NB4 (cell line): ENCODE measurements at regions not wholly inside any gene's neighbourhood (a gene's known extent, or its start where the extent isn't known, plus 50 kb on each side); places are given as distances from the start of the nearest gene placed in this dataset.

Experiments
- POLR2A ChIP-seq: IDR thresholded peaks from 2 replicates; pipeline ENCODE4 v1.6.1; 2011; ENCODE audit warnings: mild to moderate bottlenecking; ENCODE audit not compliant: insufficient read length; ENCODE audit errors: extremely low read depth
- TF ChIP-seq, protein P1 (sequence below): IDR thresholded peaks from 2 replicates; pipeline ENCODE4 v1.6.1; 2011; ENCODE audit warnings: low read depth, low read length
- TF ChIP-seq, protein P2 (sequence below): IDR thresholded peaks from one replicate; pipeline ENCODE4 v1.5.1; 2012; ENCODE audit warnings: low read depth, low read length

DNA sequence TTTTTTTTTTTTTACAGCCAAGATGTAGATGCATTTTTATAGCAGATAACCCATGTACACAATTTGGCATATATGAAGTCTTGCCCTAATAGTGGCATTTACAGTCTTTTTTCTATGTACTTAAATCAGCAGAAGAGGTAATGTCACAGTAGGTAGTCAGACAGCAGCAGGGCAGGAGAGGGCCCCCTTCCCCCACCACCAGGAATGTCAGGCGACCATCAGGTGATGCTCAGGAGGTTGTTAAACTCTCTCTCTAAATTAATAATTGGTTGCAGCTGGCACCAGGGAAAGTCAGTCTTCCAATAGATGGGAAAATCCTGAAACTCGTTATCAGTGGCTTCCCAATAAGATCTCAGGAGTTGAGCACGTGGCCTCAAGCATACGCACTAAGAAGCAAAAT, 188.0 kb upstream of the ADGRB3 start:
- TF ChIP-seq, protein P1, sequence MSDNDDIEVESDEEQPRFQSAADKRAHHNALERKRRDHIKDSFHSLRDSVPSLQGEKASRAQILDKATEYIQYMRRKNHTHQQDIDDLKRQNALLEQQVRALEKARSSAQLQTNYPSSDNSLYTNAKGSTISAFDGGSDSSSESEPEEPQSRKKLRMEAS: no peak
- TF ChIP-seq POLR2A: no peak
- TF ChIP-seq, protein P2, sequence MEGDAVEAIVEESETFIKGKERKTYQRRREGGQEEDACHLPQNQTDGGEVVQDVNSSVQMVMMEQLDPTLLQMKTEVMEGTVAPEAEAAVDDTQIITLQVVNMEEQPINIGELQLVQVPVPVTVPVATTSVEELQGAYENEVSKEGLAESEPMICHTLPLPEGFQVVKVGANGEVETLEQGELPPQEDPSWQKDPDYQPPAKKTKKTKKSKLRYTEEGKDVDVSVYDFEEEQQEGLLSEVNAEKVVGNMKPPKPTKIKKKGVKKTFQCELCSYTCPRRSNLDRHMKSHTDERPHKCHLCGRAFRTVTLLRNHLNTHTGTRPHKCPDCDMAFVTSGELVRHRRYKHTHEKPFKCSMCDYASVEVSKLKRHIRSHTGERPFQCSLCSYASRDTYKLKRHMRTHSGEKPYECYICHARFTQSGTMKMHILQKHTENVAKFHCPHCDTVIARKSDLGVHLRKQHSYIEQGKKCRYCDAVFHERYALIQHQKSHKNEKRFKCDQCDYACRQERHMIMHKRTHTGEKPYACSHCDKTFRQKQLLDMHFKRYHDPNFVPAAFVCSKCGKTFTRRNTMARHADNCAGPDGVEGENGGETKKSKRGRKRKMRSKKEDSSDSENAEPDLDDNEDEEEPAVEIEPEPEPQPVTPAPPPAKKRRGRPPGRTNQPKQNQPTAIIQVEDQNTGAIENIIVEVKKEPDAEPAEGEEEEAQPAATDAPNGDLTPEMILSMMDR: no peak
